ENCODE measurements at regions not wholly inside any gene's neighbourhood (a gene's known extent, or its start where the extent isn't known, plus 50 kb on each side); places are given as distances from the start of the nearest gene placed in this dataset.

GRCh38 chr11:29734287-29734686 is 282.5 kb downstream of the KCNA4 start:
- TF ChIP-seq CTCF (IDR thresholded peaks at IDR 0.05), result no peak
- no peak for TF ChIP-seq EZH2 (IDR thresholded peaks at IDR 0.05; ENCODE audit: borderline replicate concordance, insufficient read depth, low read depth, low read length, poor library complexity, severe bottlenecking)

All from B cell (primary cell).